ENCODE measurements at regions not wholly inside any gene's neighbourhood (a gene's known extent, or its start where the extent isn't known, plus 50 kb on each side); places are given as distances from the start of the nearest gene placed in this dataset.

- Mint-ChIP-seq H3K4me1 (no peaks in the 10 kb centered on the region), H3K36me3 (ENCODE audit: low read depth) (no peaks in the 10 kb centered on the region), H3K27me3 (peaks cover 2% of the 10 kb centered on the region), H3K4me3 (no peak overlapping the region), H3K9me3 (no peaks in the 10 kb centered on the region), H3K27ac (no peak overlapping the region)
- DNase-seq, result no peak
- intact Hi-C loops (cut with micrococcal nuclease), result no loop called here
These were observed 107.0 kb upstream of the TLL1 start for GRCh38 chr4:165766018-165766417.

- Mint-ChIP-seq H3K27me3 (peaks cover 2% of the 10 kb centered on the region), H3K4me3 (no peak overlapping the region), H3K9me3 (no peaks in the 10 kb centered on the region), H3K4me1 (no peaks in the 10 kb centered on the region), H3K36me3 (ENCODE audit: low read depth) (no peaks in the 10 kb centered on the region), H3K27ac (no peak overlapping the region)
- DNase-seq, result no peak
- intact Hi-C loops (cut with micrococcal nuclease), result no loop called here
These were observed 106.1 kb upstream of the TLL1 start for GRCh38 chr4:165766976-165767375.

GRCh38 chr4:165767671-165768070, 105.4 kb upstream of the TLL1 start:
- no peaks in the 10 kb centered on the region for H3K36me3 Mint-ChIP-seq (ENCODE audit: low read depth)
- peaks cover 2% of the 10 kb centered on the region for H3K27me3 Mint-ChIP-seq
- no peak overlapping the region for H3K27ac Mint-ChIP-seq
- H3K4me3 Mint-ChIP-seq, result no peak overlapping the region
- intact Hi-C loops (cut with micrococcal nuclease), result no loop called here
- no peak for DNase-seq
- no peaks in the 10 kb centered on the region for H3K4me1 Mint-ChIP-seq
- H3K9me3 Mint-ChIP-seq, result no peaks in the 10 kb centered on the region

- H3K27me3 Mint-ChIP-seq, result peaks cover 2% of the 10 kb centered on the region
- no peak overlapping the region for H3K4me3 Mint-ChIP-seq
- H3K4me1 Mint-ChIP-seq, result no peaks in the 10 kb centered on the region
- H3K27ac Mint-ChIP-seq, result no peak overlapping the region
- no peak for DNase-seq
- H3K36me3 Mint-ChIP-seq (ENCODE audit: low read depth), result no peaks in the 10 kb centered on the region
- no peaks in the 10 kb centered on the region for H3K9me3 Mint-ChIP-seq
- intact Hi-C loops (cut with micrococcal nuclease), result no loop called here
These were observed 104.8 kb upstream of the TLL1 start for GRCh38 chr4:165768281-165768680.

- H3K9me3 Mint-ChIP-seq, result no peaks in the 10 kb centered on the region
- no peak overlapping the region for H3K27ac Mint-ChIP-seq
- H3K27me3 Mint-ChIP-seq, result no peaks in the 10 kb centered on the region
- H3K4me3 Mint-ChIP-seq, result no peak overlapping the region
- intact Hi-C loops (cut with micrococcal nuclease), result no loop called here
- no peaks in the 10 kb centered on the region for H3K4me1 Mint-ChIP-seq
- no peaks in the 10 kb centered on the region for H3K36me3 Mint-ChIP-seq (ENCODE audit: low read depth)
- DNase-seq, result no peak
These were observed 98.7 kb upstream of the TLL1 start for GRCh38 chr4:165774326-165774725.

- no peak overlapping the region for H3K27ac Mint-ChIP-seq
- H3K27me3 Mint-ChIP-seq, result no peaks in the 10 kb centered on the region
- H3K4me1 Mint-ChIP-seq, result no peaks in the 10 kb centered on the region
- H3K4me3 Mint-ChIP-seq, result no peak overlapping the region
- no peaks in the 10 kb centered on the region for H3K36me3 Mint-ChIP-seq (ENCODE audit: low read depth)
- no peaks in the 10 kb centered on the region for H3K9me3 Mint-ChIP-seq
- DNase-seq, result no peak
- intact Hi-C loops (cut with micrococcal nuclease), result no loop called here
These were observed 92.9 kb upstream of the TLL1 start for GRCh38 chr4:165779950-165780670.

- DNase-seq, result no peak
- Mint-ChIP-seq H3K36me3 (ENCODE audit: low read depth) (no peaks in the 10 kb centered on the region), H3K9me3 (no peaks in the 10 kb centered on the region), H3K27ac (no peak overlapping the region), H3K4me3 (no peak overlapping the region), H3K4me1 (no peaks in the 10 kb centered on the region), H3K27me3 (no peaks in the 10 kb centered on the region)
- intact Hi-C loops (cut with micrococcal nuclease), result no loop called here
These were observed 92.3 kb upstream of the TLL1 start for GRCh38 chr4:165780735-165781134.

GRCh38 chr4:165782623-165783022, 90.4 kb upstream of the TLL1 start:
- H3K4me1 Mint-ChIP-seq, result no peaks in the 10 kb centered on the region
- H3K27me3 Mint-ChIP-seq, result no peaks in the 10 kb centered on the region
- no peak overlapping the region for H3K4me3 Mint-ChIP-seq
- no peak overlapping the region for H3K27ac Mint-ChIP-seq
- no peaks in the 10 kb centered on the region for H3K9me3 Mint-ChIP-seq
- intact Hi-C loops (cut with micrococcal nuclease), result no loop called here
- DNase-seq, result no peak
- no peaks in the 10 kb centered on the region for H3K36me3 Mint-ChIP-seq (ENCODE audit: low read depth)

GRCh38 chr4:165783626-165784025, 89.4 kb upstream of the TLL1 start:
- no peak overlapping the region for H3K27ac Mint-ChIP-seq
- DNase-seq, result no peak
- H3K4me1 Mint-ChIP-seq, result no peaks in the 10 kb centered on the region
- H3K27me3 Mint-ChIP-seq, result no peaks in the 10 kb centered on the region
- no peaks in the 10 kb centered on the region for H3K9me3 Mint-ChIP-seq
- H3K4me3 Mint-ChIP-seq, result no peak overlapping the region
- no peaks in the 10 kb centered on the region for H3K36me3 Mint-ChIP-seq (ENCODE audit: low read depth)
- intact Hi-C loops (cut with micrococcal nuclease), result no loop called here

GRCh38 chr4:165784672-165785071, 88.4 kb upstream of the TLL1 start:
- no peak overlapping the region for H3K27ac Mint-ChIP-seq
- no peak for DNase-seq
- no peaks in the 10 kb centered on the region for H3K36me3 Mint-ChIP-seq (ENCODE audit: low read depth)
- no peak overlapping the region for H3K4me3 Mint-ChIP-seq
- no peaks in the 10 kb centered on the region for H3K27me3 Mint-ChIP-seq
- intact Hi-C loops (cut with micrococcal nuclease), result no loop called here
- H3K9me3 Mint-ChIP-seq, result no peaks in the 10 kb centered on the region
- H3K4me1 Mint-ChIP-seq, result no peaks in the 10 kb centered on the region

- Mint-ChIP-seq H3K9me3 (no peaks in the 10 kb centered on the region), H3K27me3 (no peaks in the 10 kb centered on the region), H3K4me3 (no peak overlapping the region), H3K36me3 (ENCODE audit: low read depth) (no peaks in the 10 kb centered on the region), H3K27ac (no peak overlapping the region), H3K4me1 (no peaks in the 10 kb centered on the region)
- no peak for DNase-seq
- intact Hi-C loops (cut with micrococcal nuclease), result no loop called here
These were observed 87.7 kb upstream of the TLL1 start for GRCh38 chr4:165785337-165785736.

- DNase-seq, result no peak
- Mint-ChIP-seq H3K4me3 (no peak overlapping the region), H3K9me3 (no peaks in the 10 kb centered on the region), H3K27ac (no peak overlapping the region), H3K27me3 (no peaks in the 10 kb centered on the region), H3K4me1 (no peaks in the 10 kb centered on the region), H3K36me3 (ENCODE audit: low read depth) (no peaks in the 10 kb centered on the region)
- intact Hi-C loops (cut with micrococcal nuclease), result no loop called here
These were observed 85.3 kb upstream of the TLL1 start for GRCh38 chr4:165787516-165788274.

- no peak for DNase-seq
- Mint-ChIP-seq H3K27me3 (no peaks in the 10 kb centered on the region), H3K9me3 (no peaks in the 10 kb centered on the region), H3K36me3 (ENCODE audit: low read depth) (no peaks in the 10 kb centered on the region), H3K27ac (no peak overlapping the region), H3K4me1 (no peaks in the 10 kb centered on the region), H3K4me3 (no peak overlapping the region)
- intact Hi-C loops (cut with micrococcal nuclease), result no loop called here
These were observed 84.2 kb upstream of the TLL1 start for GRCh38 chr4:165788686-165789463.

GRCh38 chr4:165793236-165793635, 79.8 kb upstream of the TLL1 start:
- no peaks in the 10 kb centered on the region for H3K27me3 Mint-ChIP-seq

More at GRCh38 chr4:165793236-165793635, 79.8 kb upstream of the TLL1 start:
- no peaks in the 10 kb centered on the region for H3K4me1 Mint-ChIP-seq
- no peak overlapping the region for H3K27ac Mint-ChIP-seq
- H3K36me3 Mint-ChIP-seq (ENCODE audit: low read depth), result no peaks in the 10 kb centered on the region
- H3K4me3 Mint-ChIP-seq, result no peak overlapping the region
- no peaks in the 10 kb centered on the region for H3K9me3 Mint-ChIP-seq
- intact Hi-C loops (cut with micrococcal nuclease), result no loop called here
- DNase-seq, result no peak
